Omental fat pad (tissue), 3 donors: ENCODE measurements at regions not wholly inside any gene's neighbourhood (a gene's known extent, or its start where the extent isn't known, plus 50 kb on each side); places are given as distances from the start of the nearest gene placed in this dataset.

Experiments
- ATAC-seq: fragments of 150-250 bp; one replicate; pipeline ENCODE4 v1.9.1; 2016; ENCODE audit warnings: mild to moderate bottlenecking, moderate library complexity; ENCODE audit not compliant: low FRiP score
- DNase-seq: peaks from one replicate; pipeline ENCODE4 v3.0.0-alpha.2; 2019; ENCODE audit warnings: low spot score
- TF ChIP-seq, protein P1 (sequence below), 3 donors: fragments of 450-650 bp; IDR thresholded peaks; one replicate each; pipeline ENCODE4 v1.5.1; 2016 to 2017; ENCODE audit warnings: antibody characterized with exemption in 3 of 3, mild to moderate bottlenecking in 3 of 3, moderate library complexity in 2 of 3

DNA sequence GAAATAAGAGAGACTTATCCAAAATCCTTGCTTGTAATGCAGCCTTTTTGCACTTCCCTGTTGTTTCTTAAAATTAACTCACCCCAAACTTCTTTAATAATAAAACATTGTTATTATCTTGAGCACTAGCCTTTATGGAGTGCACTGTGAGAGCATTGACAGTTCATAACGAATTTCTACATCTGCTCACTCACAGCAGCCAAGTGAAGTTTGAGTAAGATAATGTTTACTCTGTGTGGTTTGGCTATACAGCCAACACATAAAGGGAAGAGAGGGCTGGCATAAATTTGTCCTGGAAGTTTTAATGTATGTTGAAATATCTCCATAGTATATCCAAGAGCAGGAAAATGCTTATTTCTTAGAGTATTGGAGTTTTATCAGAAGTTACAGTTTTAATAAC lies 227.9 kb downstream of the FRK start:
- no peak for ATAC-seq
- TF ChIP-seq, protein P1, sequence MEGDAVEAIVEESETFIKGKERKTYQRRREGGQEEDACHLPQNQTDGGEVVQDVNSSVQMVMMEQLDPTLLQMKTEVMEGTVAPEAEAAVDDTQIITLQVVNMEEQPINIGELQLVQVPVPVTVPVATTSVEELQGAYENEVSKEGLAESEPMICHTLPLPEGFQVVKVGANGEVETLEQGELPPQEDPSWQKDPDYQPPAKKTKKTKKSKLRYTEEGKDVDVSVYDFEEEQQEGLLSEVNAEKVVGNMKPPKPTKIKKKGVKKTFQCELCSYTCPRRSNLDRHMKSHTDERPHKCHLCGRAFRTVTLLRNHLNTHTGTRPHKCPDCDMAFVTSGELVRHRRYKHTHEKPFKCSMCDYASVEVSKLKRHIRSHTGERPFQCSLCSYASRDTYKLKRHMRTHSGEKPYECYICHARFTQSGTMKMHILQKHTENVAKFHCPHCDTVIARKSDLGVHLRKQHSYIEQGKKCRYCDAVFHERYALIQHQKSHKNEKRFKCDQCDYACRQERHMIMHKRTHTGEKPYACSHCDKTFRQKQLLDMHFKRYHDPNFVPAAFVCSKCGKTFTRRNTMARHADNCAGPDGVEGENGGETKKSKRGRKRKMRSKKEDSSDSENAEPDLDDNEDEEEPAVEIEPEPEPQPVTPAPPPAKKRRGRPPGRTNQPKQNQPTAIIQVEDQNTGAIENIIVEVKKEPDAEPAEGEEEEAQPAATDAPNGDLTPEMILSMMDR (IDR thresholded peaks at IDR 0.05), result no peak
- DNase-seq, result no peak

DNA sequence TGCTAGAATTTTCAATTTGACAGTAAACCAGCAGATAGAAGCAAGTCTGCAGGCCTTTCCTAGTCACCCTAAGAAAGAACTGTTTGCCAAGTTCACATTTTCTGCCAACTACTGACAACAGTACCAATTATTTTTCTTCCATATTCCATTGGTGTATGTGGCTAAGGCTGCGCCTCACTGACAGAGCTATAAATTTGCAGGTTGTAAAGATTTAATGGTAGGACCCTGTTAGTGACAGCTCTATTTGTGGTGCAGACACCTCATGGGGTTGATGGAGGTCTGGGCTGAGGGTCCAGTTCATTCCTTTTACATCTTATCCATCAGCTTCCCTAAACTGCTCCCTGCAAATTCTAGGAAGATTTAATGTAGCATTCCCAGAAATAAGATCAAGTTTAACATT lies 228.5 kb downstream of the FRK start:
- TF ChIP-seq, protein P1 (IDR thresholded peaks at IDR 0.05), result no peak
- ATAC-seq (no peak), DNase-seq (no peak)

DNA sequence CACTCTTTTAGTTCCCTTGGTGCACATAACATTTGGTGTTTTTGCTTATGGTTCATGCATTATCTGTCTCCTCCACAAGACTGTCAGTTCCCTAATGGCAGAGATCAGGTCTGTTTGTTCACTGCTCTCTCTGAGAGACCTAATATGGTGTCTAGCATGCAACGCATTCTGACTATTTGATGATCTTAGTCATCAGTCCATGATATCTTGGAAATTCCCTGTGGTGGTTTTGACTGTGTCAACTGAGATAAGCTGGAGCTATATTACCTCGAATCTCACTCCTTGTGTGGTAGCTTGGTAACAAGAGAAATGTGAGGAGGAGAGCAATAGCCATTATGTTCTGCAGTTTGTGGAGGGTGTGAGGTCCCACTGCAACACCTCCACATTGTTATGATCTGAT lies 229.8 kb downstream of the FRK start:
- ATAC-seq (no peak), DNase-seq (no peak)
- TF ChIP-seq, protein P1 (IDR thresholded peaks at IDR 0.05), result no peak

DNA sequence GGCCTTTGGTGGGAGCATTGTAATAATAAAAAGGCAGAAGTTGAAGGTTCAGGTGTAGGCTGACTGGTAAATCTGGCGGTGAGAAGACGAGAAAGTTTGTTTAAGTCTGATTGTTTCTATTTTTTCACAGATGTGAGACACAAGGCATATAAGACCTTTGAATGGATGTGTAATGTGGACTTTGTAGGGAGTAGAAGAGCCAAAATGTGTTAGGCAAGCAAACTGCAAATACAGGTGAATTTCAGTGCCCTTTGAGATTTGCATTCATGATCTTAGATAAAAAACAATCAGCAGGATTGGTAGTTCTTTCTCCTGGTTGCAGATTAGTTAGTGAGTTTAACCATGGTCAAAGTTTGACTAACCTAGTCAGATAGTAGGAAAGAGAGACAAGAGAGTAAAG lies 238.9 kb downstream of the FRK start:
- no peak for ATAC-seq
- no peak for DNase-seq
- TF ChIP-seq, protein P1 (IDR thresholded peaks at IDR 0.05), result no peak

DNA sequence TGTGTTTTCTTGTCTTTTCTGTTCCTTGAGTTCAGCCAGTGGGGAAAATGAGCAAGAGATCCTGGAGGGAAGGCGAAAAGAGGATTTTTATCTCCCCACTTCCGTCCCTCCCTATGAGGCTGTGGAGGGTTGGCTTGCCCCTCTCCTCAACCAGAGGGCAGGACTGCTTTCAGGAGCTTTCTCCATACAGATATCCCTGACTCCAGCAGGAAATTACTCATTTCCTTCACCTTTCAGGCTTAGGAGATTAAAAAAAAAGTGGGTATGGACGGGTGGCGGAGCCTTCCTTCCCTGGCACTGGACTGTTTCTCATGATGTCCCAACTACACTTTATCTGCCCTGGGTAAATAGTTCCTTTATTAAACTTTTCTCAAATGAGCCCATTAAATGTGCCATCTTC lies 241.2 kb downstream of the FRK start:
- TF ChIP-seq, protein P1 (IDR thresholded peaks at IDR 0.05), result no peak
- DNase-seq (no peak), ATAC-seq (no peak)

DNA sequence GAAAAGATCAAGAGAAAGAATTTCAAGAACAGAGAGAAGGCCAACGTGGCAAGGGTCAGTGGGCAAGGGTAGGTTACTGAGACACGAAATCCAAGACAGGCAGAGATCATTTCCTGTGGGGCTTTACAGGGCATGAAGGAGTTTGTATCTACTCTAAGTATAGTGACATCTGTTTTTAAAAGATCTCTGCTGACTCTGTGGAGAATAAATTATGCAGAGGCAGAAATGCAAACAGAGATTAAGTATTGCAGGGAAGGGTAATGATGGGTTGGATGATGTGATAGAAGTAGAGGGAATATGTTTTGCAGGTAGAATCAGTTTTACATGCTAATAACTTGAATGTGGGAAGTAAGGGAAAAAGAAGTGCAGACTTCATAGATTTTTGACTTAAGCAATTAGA lies 243.5 kb downstream of the FRK start:
- TF ChIP-seq, protein P1 (IDR thresholded peaks at IDR 0.05), result no peak
- DNase-seq (no peak), ATAC-seq (no peak)

DNA sequence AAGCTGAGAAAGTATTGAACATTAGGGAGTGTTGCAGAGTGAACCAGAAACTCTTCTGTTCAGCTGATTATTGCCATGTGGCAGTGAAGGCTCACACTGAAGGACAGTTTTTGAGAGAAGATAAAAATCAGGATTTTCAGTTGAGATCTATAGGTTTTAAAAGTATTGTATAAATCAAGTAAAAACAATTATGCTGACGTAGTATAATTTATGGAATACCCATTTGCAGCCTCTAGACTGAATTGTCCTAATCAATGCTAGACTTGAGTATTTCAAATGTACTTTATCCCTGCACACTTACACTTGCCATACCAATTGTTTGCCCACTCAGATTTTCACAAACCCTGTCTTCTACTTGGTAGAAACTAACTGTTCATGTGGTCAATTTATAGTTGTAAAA lies 245.8 kb downstream of the FRK start:
- ATAC-seq, result no peak
- DNase-seq, result no peak
- TF ChIP-seq, protein P1 (IDR thresholded peaks at IDR 0.05), result no peak
